Loucy (cell line): ENCODE measurements at regions not wholly inside any gene's neighbourhood (a gene's known extent, or its start where the extent isn't known, plus 50 kb on each side); places are given as distances from the start of the nearest gene placed in this dataset.

Experiments
- H2AFZ ChIP-seq: fragments of 200-600 bp; sonication (generic); 2 replicates; pipeline ENCODE4 v1.6.0; 2016; ENCODE audit warnings: antibody characterized with exemption, mild to moderate bottlenecking, low read length, moderate library complexity
- H3F3A ChIP-seq: fragments of 200-600 bp; 2 replicates; pipeline ENCODE4 v1.6.0; 2016; ENCODE audit warnings: antibody characterized with exemption, low read depth, mild to moderate bottlenecking
- H3K27me3 ChIP-seq: fragments of 200-600 bp; sonication (generic); 2 replicates; pipeline ENCODE4 v1.6.1; 2014; ENCODE audit warnings: low read length, mild to moderate bottlenecking; ENCODE audit not compliant: insufficient read depth, poor library complexity, severe bottlenecking
- H3K36me3 ChIP-seq: fragments of 200-600 bp; sonication (generic); 2 replicates; pipeline ENCODE4 v1.6.1; 2016; ENCODE audit warnings: low read length; ENCODE audit not compliant: insufficient read depth
- H3K4me1 ChIP-seq: fragments of 200-600 bp; sonication (generic); 2 replicates; pipeline ENCODE4 v1.5.1; 2014; ENCODE audit warnings: low read length, mild to moderate bottlenecking; ENCODE audit not compliant: insufficient read depth, poor library complexity, severe bottlenecking
- H3K4me2 ChIP-seq: fragments of 200-600 bp; sonication (generic); 2 replicates; pipeline ENCODE4 v1.6.0; 2014; ENCODE audit warnings: antibody characterized with exemption, low read length, low read depth, mild to moderate bottlenecking; ENCODE audit not compliant: poor library complexity, severe bottlenecking
- H3K4me3 ChIP-seq: fragments of 200-600 bp; sonication (generic); 2 replicates; pipeline ENCODE4 v1.5.1; 2014; ENCODE audit warnings: low read length, mild to moderate bottlenecking, mixed read lengths; ENCODE audit not compliant: poor library complexity, severe bottlenecking
- H3K79me2 ChIP-seq: fragments of 200-600 bp; sonication (generic); 2 replicates; pipeline ENCODE4 v1.6.1; 2014; ENCODE audit warnings: low read length; ENCODE audit not compliant: insufficient read depth
- H3K9ac ChIP-seq: fragments of 200-600 bp; sonication (generic); 2 replicates; pipeline ENCODE4 v1.6.0; 2014; ENCODE audit warnings: mild to moderate bottlenecking, low read depth, low read length, moderate library complexity; ENCODE audit not compliant: poor library complexity, severe bottlenecking
- H3K9me2 ChIP-seq: fragments of 200-600 bp; sonication (generic); replicated peaks from 2 replicates; pipeline ENCODE4 v1.6.1; 2016; ENCODE audit warnings: low read depth, low read length, mixed read lengths
- H3K9me3 ChIP-seq: fragments of 200-600 bp; sonication (generic); 2 replicates; pipeline ENCODE4 v1.6.1; 2014; ENCODE audit warnings: mild to moderate bottlenecking, antibody characterized with exemption, low read length, low read depth; ENCODE audit not compliant: insufficient read depth
- H4K20me1 ChIP-seq: fragments of 200-600 bp; sonication (generic); 2 replicates; pipeline ENCODE4 v1.6.0; 2014; ENCODE audit warnings: antibody characterized with exemption, low read length, mild to moderate bottlenecking; ENCODE audit not compliant: insufficient read depth, poor library complexity, severe bottlenecking
- CTCF ChIP-seq: fragments of 200-600 bp; sonication (generic); conservative IDR thresholded peaks from 2 replicates; pipeline ENCODE4 v1.5.1; 2014; ENCODE audit warnings: mild to moderate bottlenecking, antibody characterized with exemption, low read length
- EZH2phosphoT487 ChIP-seq: fragments of 200-600 bp; IDR thresholded peaks from 2 replicates; pipeline ENCODE4 v1.6.1; 2018; ENCODE audit warnings: antibody characterized with exemption, mild to moderate bottlenecking, moderate library complexity, borderline replicate concordance

GRCh38 chr5:10140195-10140973 is 109.3 kb downstream of the ATPSCKMT start:
- H3F3A ChIP-seq: no peaks in the 10 kb centered on the region
- no peaks in the 10 kb centered on the region for H3K36me3 ChIP-seq
- no peaks in the 10 kb centered on the region for H3K4me1 ChIP-seq
- H3K27me3 ChIP-seq: no peaks in the 10 kb centered on the region
- H2AFZ ChIP-seq: no peak overlapping the region
- H3K4me2 ChIP-seq: no peak overlapping the region
- H3K9me3 ChIP-seq: no peaks in the 10 kb centered on the region
- H3K79me2 ChIP-seq: no peaks in the 10 kb centered on the region
- H4K20me1 ChIP-seq: no peaks in the 10 kb centered on the region
- no peak overlapping the region for H3K9ac ChIP-seq
- H3K4me3 ChIP-seq: no peak overlapping the region
- TF ChIP-seq EZH2phosphoT487 (no peak), CTCF (peak; percentile 30)
- no peaks in the 10 kb centered on the region for H3K9me2 ChIP-seq

- Histone ChIP-seq H3K4me2 (no peak overlapping the region), H2AFZ (no peak overlapping the region), H3K9me3 (no peaks in the 10 kb centered on the region), H3K27me3 (no peaks in the 10 kb centered on the region), H3K4me3 (no peak overlapping the region), H4K20me1 (no peaks in the 10 kb centered on the region), H3F3A (no peaks in the 10 kb centered on the region), H3K36me3 (no peaks in the 10 kb centered on the region), H3K9me2 (no peaks in the 10 kb centered on the region), H3K4me1 (no peaks in the 10 kb centered on the region), H3K9ac (no peak overlapping the region), H3K79me2 (no peaks in the 10 kb centered on the region)
- no peak for TF ChIP-seq CTCF
- no peak for TF ChIP-seq EZH2phosphoT487
Measured at GRCh38 chr5:10138395-10139057, 111.2 kb downstream of the ATPSCKMT start.

- no peaks in the 10 kb centered on the region for H3K9me3 ChIP-seq
- H4K20me1 ChIP-seq: no peaks in the 10 kb centered on the region
- H3K9me2 ChIP-seq: no peaks in the 10 kb centered on the region
- no peak overlapping the region for H3K4me3 ChIP-seq
- H3K27me3 ChIP-seq: no peaks in the 10 kb centered on the region
- H3K79me2 ChIP-seq: no peaks in the 10 kb centered on the region
- no peak overlapping the region for H2AFZ ChIP-seq
- no peaks in the 10 kb centered on the region for H3K4me1 ChIP-seq
- TF ChIP-seq EZH2phosphoT487: no peak
- TF ChIP-seq CTCF: no peak
- H3K36me3 ChIP-seq: no peaks in the 10 kb centered on the region
- no peak overlapping the region for H3K4me2 ChIP-seq
- H3F3A ChIP-seq: no peaks in the 10 kb centered on the region
- H3K9ac ChIP-seq: no peak overlapping the region
Measured at GRCh38 chr5:10133830-10134229, 115.9 kb downstream of the ATPSCKMT start.
